Testis (tissue), 2 donors: ENCODE measurements at regions not wholly inside any gene's neighbourhood (a gene's known extent, or its start where the extent isn't known, plus 50 kb on each side); places are given as distances from the start of the nearest gene placed in this dataset.

Experiments used
- CTCF ChIP-seq, 3 experiments: fragments of 450-650 bp in 2 of 3; fragments of 200-600 bp in 1 of 3; sonication (generic) in 1 of 3; IDR thresholded peaks; one replicate each; pipeline ENCODE4 v1.5.1; 2016 to 2019; ENCODE audit warnings: antibody characterized with exemption in 3 of 3, mild to moderate bottlenecking in 2 of 3, moderate library complexity in 1 of 3
- POLR2A ChIP-seq: fragments of 450-650 bp; IDR thresholded peaks from one replicate; pipeline ENCODE4 v1.6.1; 2017; ENCODE audit warnings: antibody characterized with exemption, mild to moderate bottlenecking, moderate library complexity

DNA sequence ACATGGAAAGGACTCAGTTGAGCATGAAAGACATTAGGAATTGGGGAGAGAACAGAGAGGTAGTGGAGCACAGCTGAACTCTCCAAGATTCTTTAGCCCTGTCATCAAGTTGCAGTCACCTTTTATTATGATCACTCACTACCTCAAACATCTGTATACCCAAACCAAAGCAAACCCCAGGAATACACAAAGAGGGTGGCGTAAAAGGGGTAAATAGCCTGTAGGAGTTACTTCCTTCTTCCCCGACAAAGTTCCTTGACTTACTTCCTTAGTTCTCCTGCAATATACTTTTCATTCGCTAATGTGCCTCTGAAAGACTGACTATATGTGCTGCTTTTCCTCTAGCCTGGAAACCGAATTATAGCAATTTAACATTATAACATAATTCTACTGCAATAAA is 159.9 kb downstream of the SPRY1 start:
- TF ChIP-seq CTCF (IDR thresholded peaks at IDR 0.05): no peak
- no peak for TF ChIP-seq POLR2A
